Gastroesophageal sphincter (tissue), 3 donors: ENCODE measurements at regions not wholly inside any gene's neighbourhood (a gene's known extent, or its start where the extent isn't known, plus 50 kb on each side); places are given as distances from the start of the nearest gene placed in this dataset.

Experiments used
- POLR2A ChIP-seq, 2 donors: fragments of 450-650 bp; IDR thresholded peaks; one replicate each; pipeline ENCODE4 v1.6.1; 2017; ENCODE audit warnings: antibody characterized with exemption in 2 of 2, mild to moderate bottlenecking in 2 of 2, moderate library complexity in 1 of 2
- TF ChIP-seq, protein P1 (sequence below), 4 experiments: fragments of 200-600 bp in 2 of 4; fragments of 450-650 bp in 2 of 4; sonication (generic) in 1 of 4; IDR thresholded peaks; one replicate each; pipeline ENCODE4 v1.5.1; 2017 to 2019; ENCODE audit warnings: antibody characterized with exemption in 4 of 4, mild to moderate bottlenecking in 2 of 4, moderate library complexity in 2 of 4

DNA sequence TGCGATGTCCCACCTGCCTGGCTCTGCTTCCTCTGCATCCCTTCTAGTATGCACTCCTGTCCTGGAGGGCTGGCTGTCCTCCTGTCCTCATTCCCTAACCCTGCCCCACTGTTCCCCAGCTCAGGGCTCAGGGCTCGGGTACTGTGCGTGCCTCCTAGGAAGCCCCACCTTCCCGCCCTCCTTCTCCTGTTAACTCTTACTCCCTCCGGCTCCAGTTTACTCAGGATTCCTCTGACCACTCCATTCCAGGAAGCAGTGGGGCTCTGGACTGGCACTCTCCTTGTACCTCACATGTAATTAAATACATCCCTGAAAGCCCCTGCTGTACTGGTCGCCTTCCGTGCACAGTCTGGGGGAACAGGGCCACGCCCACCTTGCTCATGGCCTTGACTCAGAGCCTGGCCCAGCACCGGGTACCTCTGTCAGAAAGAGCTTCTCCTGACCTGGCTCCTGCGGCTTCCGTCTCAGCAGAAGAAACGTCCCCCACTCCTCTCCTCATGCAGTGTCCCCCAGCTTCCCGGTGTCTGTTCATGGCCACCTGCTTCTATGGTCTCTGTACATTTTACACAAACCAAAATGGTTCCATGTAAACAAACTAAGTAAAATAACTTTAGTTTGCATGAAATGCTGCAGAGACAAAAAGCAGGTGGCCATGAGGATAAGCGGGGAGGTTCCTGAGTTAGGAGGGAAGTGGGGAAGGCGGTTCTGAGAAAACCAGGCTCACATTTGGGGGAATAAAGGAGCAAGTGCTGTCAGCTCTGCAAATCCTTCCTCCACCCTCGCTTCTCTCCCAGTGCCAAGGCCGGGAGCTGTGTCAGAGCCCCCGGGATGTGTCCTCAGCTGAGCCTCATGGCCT is 445.9 kb downstream of the BRD1 start:
- TF ChIP-seq, protein P1, sequence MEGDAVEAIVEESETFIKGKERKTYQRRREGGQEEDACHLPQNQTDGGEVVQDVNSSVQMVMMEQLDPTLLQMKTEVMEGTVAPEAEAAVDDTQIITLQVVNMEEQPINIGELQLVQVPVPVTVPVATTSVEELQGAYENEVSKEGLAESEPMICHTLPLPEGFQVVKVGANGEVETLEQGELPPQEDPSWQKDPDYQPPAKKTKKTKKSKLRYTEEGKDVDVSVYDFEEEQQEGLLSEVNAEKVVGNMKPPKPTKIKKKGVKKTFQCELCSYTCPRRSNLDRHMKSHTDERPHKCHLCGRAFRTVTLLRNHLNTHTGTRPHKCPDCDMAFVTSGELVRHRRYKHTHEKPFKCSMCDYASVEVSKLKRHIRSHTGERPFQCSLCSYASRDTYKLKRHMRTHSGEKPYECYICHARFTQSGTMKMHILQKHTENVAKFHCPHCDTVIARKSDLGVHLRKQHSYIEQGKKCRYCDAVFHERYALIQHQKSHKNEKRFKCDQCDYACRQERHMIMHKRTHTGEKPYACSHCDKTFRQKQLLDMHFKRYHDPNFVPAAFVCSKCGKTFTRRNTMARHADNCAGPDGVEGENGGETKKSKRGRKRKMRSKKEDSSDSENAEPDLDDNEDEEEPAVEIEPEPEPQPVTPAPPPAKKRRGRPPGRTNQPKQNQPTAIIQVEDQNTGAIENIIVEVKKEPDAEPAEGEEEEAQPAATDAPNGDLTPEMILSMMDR (IDR thresholded peaks at IDR 0.05), result no peak
- TF ChIP-seq POLR2A (IDR thresholded peaks at IDR 0.05), result no peak
